HL-60 (cell line): ENCODE measurements at regions not wholly inside any gene's neighbourhood (a gene's known extent, or its start where the extent isn't known, plus 50 kb on each side); places are given as distances from the start of the nearest gene placed in this dataset.

ENCODE experiments used
- DNase-seq, 2 experiments: peaks; one replicate each; pipeline ENCODE4 v3.0.0-alpha.2; 2010 to 2020; ENCODE audit warnings: low read depth in 1 of 2, low spot score in 1 of 2
- H3K27ac ChIP-seq: fragments of 250-450 bp; sonication (Bioruptor Pico); replicated peaks from 2 replicates; pipeline ENCODE4 v1.5.1; 2020; ENCODE audit warnings: mild to moderate bottlenecking, moderate library complexity
- H3K27me3 ChIP-seq: fragments of 250-450 bp; sonication (Bioruptor Pico); 2 replicates; pipeline ENCODE4 v1.5.1; 2021; ENCODE audit warnings: mild to moderate bottlenecking, moderate library complexity; ENCODE audit not compliant: insufficient read depth, poor library complexity, severe bottlenecking
- H3K4me3 ChIP-seq: replicated peaks from 2 replicates; pipeline ENCODE4 v1.5.1; 2011; ENCODE audit warnings: mild to moderate bottlenecking, control low read depth, low read length; ENCODE audit not compliant: insufficient read depth
- CTCF ChIP-seq: IDR thresholded peaks from one replicate; pipeline ENCODE4 v1.5.1; 2011; ENCODE audit warnings: low read length, control low read depth, inconsistent platforms; ENCODE audit not compliant: insufficient read depth
- GABPA ChIP-seq: IDR thresholded peaks from 2 replicates; pipeline ENCODE4 v1.6.1; 2012; ENCODE audit warnings: low read depth
- POLR2AphosphoS5 ChIP-seq: IDR thresholded peaks from 2 replicates; pipeline ENCODE4 v1.6.1; 2012; ENCODE audit warnings: low read depth
- SPI1 ChIP-seq: IDR thresholded peaks from 2 replicates; pipeline ENCODE4 v1.6.1; 2012; ENCODE audit warnings: low read depth, mild to moderate bottlenecking, borderline replicate concordance
- TF ChIP-seq, protein P1 (sequence below): IDR thresholded peaks from 2 replicates; pipeline ENCODE4 v1.6.1; 2012; ENCODE audit warnings: low read depth; ENCODE audit not compliant: insufficient replicate concordance

GRCh38 chr4:83781434-83781833, 245.5 kb downstream of the GPAT3 start:
- Histone ChIP-seq H3K27ac (no peak overlapping the region), H3K4me3 (no peak overlapping the region), H3K27me3 (no peaks in the 10 kb centered on the region)
- no peak for TF ChIP-seq SPI1
- no peak for TF ChIP-seq CTCF
- no peak for TF ChIP-seq POLR2AphosphoS5
- TF ChIP-seq, protein P1, sequence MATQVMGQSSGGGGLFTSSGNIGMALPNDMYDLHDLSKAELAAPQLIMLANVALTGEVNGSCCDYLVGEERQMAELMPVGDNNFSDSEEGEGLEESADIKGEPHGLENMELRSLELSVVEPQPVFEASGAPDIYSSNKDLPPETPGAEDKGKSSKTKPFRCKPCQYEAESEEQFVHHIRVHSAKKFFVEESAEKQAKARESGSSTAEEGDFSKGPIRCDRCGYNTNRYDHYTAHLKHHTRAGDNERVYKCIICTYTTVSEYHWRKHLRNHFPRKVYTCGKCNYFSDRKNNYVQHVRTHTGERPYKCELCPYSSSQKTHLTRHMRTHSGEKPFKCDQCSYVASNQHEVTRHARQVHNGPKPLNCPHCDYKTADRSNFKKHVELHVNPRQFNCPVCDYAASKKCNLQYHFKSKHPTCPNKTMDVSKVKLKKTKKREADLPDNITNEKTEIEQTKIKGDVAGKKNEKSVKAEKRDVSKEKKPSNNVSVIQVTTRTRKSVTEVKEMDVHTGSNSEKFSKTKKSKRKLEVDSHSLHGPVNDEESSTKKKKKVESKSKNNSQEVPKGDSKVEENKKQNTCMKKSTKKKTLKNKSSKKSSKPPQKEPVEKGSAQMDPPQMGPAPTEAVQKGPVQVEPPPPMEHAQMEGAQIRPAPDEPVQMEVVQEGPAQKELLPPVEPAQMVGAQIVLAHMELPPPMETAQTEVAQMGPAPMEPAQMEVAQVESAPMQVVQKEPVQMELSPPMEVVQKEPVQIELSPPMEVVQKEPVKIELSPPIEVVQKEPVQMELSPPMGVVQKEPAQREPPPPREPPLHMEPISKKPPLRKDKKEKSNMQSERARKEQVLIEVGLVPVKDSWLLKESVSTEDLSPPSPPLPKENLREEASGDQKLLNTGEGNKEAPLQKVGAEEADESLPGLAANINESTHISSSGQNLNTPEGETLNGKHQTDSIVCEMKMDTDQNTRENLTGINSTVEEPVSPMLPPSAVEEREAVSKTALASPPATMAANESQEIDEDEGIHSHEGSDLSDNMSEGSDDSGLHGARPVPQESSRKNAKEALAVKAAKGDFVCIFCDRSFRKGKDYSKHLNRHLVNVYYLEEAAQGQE, result no peak
- no peak for TF ChIP-seq GABPA
- DNase-seq, result no peak

DNA sequence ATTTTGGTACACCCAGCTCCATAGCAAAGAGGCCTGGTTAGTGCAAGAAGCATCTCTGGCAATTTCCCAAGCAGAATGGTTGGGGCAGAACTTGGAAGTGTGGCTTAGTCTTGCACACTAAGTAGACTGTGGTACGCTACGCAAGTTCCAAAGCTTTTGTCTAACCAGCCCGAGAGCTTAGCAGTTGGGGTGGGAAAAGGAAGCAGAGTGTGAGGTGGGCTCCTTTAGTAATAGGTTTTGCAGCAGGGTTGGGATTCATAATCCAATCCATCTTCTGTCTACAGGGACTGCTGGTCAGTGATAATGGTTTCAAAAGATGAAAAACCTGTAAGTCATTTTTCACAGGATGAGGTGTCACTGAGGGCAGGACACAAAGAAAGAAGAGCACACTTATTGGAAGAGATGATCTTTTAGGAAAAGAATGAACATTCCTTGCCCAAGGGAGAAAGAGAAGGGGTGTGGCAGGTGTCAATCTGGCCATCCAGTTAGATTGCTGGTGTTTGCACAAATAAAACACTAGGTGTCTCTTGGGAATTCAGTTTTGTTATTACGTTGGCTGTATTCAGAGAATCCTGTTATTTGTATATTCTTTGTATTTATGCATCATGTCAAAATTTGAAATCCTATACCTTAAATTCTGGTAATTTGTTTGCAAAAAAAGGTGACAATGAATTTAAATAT, 244.3 kb downstream of the GPAT3 start:
- TF ChIP-seq SPI1, result no peak
- TF ChIP-seq, protein P1, result no peak
- no peak for TF ChIP-seq CTCF
- no peak for TF ChIP-seq GABPA
- TF ChIP-seq POLR2AphosphoS5, result no peak
- Histone ChIP-seq H3K27ac (no peak overlapping the region), H3K4me3 (no peak overlapping the region), H3K27me3 (no peaks in the 10 kb centered on the region)
- no peak for DNase-seq

DNA sequence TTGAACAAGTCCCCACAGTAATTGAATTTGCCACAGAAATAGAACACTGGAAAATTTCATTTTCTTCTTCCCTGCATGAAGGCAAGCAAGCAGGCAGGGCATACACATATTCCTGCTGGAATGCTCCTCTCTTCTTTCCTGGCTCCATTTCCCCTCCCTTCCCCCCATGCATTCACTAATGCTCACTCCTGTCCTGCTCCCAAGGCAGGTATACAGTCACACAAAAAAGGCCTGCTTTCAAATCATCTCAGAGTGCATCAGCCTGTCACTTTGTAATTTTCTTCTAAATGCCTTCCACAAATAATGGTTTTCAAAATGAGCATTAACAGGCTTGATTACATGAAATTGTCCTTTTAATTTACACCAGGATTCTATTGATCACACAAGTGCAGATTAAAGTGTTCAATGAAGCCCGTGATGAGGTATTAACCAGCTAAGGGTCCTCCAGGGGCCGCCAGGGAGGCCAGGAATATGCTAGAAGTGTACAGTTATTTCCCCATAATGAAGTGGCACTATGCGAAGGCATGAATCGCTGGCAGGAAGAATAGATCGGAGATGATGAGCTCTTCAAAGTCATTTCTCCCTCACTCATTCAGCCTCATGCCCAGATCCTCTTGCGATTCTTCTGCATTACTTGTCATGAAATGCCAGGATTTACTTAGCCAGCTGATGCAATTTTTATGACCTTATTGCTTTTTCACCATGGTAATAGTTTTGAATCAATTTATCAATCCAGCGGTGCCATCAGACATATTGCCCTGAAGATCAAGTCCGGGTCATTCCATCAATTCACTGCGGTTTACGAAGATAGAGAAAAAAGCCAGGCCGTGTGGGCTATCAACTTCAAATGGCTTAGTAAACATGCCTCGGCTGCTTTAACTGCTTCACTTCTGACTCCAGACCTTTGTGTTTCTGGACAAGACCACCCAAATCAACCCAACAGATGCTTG, 243.5 kb downstream of the GPAT3 start:
- H3K4me3 ChIP-seq, result no peak overlapping the region
- H3K27ac ChIP-seq, result no peak overlapping the region
- DNase-seq, result no peak
- H3K27me3 ChIP-seq, result no peaks in the 10 kb centered on the region
- no peak for TF ChIP-seq POLR2AphosphoS5
- TF ChIP-seq, protein P1, result no peak
- TF ChIP-seq CTCF, result no peak
- no peak for TF ChIP-seq GABPA
- TF ChIP-seq SPI1, result no peak
